Adrenal gland (tissue), 5 donors: ENCODE measurements at regions not wholly inside any gene's neighbourhood (a gene's known extent, or its start where the extent isn't known, plus 50 kb on each side); places are given as distances from the start of the nearest gene placed in this dataset.

ENCODE experiments used
- POLR2A ChIP-seq, 2 donors: fragments of 450-650 bp; IDR thresholded peaks; one replicate each; pipeline ENCODE4 v1.6.1; 2017; ENCODE audit warnings: antibody characterized with exemption in 2 of 2, mild to moderate bottlenecking in 2 of 2, moderate library complexity in 1 of 2
- TF ChIP-seq, protein P1 (sequence below), 6 experiments: fragments of 450-650 bp in 4 of 6; fragments of 200-600 bp in 2 of 6; sonication (generic) in 1 of 6; IDR thresholded peaks; 1 replicate in 5 of 6; 2 replicates in 1 of 6; pipeline versions ENCODE4 v1.5.1 to v1.8.0; 2016 to 2021; ENCODE audit warnings: antibody characterized with exemption in 6 of 6, mild to moderate bottlenecking in 2 of 6, moderate library complexity in 1 of 6
- donor health status: DM: no; HTN: no; CAD: no.

DNA sequence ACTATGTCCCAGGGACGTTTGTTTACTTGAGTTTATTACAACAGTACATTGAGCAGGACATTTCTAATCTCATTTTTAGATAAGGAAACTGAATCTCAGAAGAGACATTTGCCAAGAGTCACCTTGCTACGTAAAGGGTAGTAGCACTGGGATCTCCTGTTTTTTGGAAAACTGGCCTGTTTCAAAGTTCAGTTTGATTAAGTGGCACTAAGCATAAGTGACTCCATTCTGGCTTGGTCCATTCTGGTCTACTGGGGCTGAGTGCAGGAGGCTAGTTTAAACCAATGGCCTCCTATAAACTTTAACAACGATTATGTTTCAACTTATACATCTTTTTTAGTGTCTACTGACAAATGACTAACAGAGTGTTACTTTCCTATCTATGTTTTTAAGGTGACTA is 382.5 kb downstream of the ANKRD50 start:
- TF ChIP-seq, protein P1, sequence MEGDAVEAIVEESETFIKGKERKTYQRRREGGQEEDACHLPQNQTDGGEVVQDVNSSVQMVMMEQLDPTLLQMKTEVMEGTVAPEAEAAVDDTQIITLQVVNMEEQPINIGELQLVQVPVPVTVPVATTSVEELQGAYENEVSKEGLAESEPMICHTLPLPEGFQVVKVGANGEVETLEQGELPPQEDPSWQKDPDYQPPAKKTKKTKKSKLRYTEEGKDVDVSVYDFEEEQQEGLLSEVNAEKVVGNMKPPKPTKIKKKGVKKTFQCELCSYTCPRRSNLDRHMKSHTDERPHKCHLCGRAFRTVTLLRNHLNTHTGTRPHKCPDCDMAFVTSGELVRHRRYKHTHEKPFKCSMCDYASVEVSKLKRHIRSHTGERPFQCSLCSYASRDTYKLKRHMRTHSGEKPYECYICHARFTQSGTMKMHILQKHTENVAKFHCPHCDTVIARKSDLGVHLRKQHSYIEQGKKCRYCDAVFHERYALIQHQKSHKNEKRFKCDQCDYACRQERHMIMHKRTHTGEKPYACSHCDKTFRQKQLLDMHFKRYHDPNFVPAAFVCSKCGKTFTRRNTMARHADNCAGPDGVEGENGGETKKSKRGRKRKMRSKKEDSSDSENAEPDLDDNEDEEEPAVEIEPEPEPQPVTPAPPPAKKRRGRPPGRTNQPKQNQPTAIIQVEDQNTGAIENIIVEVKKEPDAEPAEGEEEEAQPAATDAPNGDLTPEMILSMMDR (IDR thresholded peaks at IDR 0.05): no peak
- no peak for TF ChIP-seq POLR2A (IDR thresholded peaks at IDR 0.05)
